ENCODE measurements at regions not wholly inside any gene's neighbourhood (a gene's known extent, or its start where the extent isn't known, plus 50 kb on each side); places are given as distances from the start of the nearest gene placed in this dataset.

GRCh38 chr16:79687249-79688130 is 87.0 kb upstream of the MAF start:
- no peak overlapping the region for H3K4me3 ChIP-seq
- DNase-seq (no peak), ATAC-seq (no peak)
- 82 to 85% (median 84%) methylated on average over 6 of the region's 6 CpGs for WGBS, 4 donors
- H3K27me3 ChIP-seq, result no peaks in the 10 kb centered on the region
- H3K4me1 ChIP-seq, result no peaks in the 10 kb centered on the region
- H3K27ac ChIP-seq, result no peak overlapping the region
- H3K36me3 ChIP-seq, result no peaks in the 10 kb centered on the region
- intact Hi-C loops (cut with DNase I), result no loop called here
- H3K9me3 ChIP-seq, result peaks cover 0 to 8% (median 0%) of the 10 kb centered on the region in 12 donors
- TF ChIP-seq CTCF (IDR thresholded peaks at IDR 0.05) (no peak), POLR2A (IDR thresholded peaks at IDR 0.05) (no peak)

GRCh38 chr16:79685871-79686270 is 85.3 kb upstream of the MAF start:
- H3K27me3 ChIP-seq, result no peaks in the 10 kb centered on the region
- no peaks in the 10 kb centered on the region for H3K4me1 ChIP-seq
- no peaks in the 10 kb centered on the region for H3K36me3 ChIP-seq
- H3K9me3 ChIP-seq, result peaks cover 0 to 8% (median 0%) of the 10 kb centered on the region in 12 donors
- WGBS, 4 donors, result 93 to 96% (median 94%) methylated on average over 3 of the region's 3 CpGs
- H3K4me3 ChIP-seq, result no peak overlapping the region
- ATAC-seq (no peak), DNase-seq (no peak)
- H3K27ac ChIP-seq, result no peak overlapping the region
- no peak for TF ChIP-seq CTCF (IDR thresholded peaks at IDR 0.05)
- TF ChIP-seq POLR2A (IDR thresholded peaks at IDR 0.05), result no peak
- intact Hi-C loops (cut with DNase I), result no loop called here

- H3K36me3 ChIP-seq, result no peaks in the 10 kb centered on the region
- intact Hi-C loops (cut with DNase I), result loop anchor here in 1 of 10 donors (5.0 kb wide), 1 partner anchor 338 kb away; no protein-coding TSS in a partner anchor
- peaks cover 0 to 14% (median 0%) of the 10 kb centered on the region in 12 donors for H3K9me3 ChIP-seq
- H3K4me3 ChIP-seq, result no peak overlapping the region
- H3K27ac ChIP-seq, result no peak overlapping the region
- no peak for DNase-seq
- H3K4me1 ChIP-seq, result no peaks in the 10 kb centered on the region
- H3K27me3 ChIP-seq, result no peaks in the 10 kb centered on the region
- ATAC-seq, result no peak
- 61 to 67% (median 62%) methylated on average over 1 of the region's 1 CpG for WGBS, 4 donors
- no peak for TF ChIP-seq POLR2A (IDR thresholded peaks at IDR 0.05)
- TF ChIP-seq CTCF (IDR thresholded peaks at IDR 0.05), result no peak
Measured at GRCh38 chr16:79679334-79679733, 78.8 kb upstream of the MAF start.

- peaks cover 0 to 14% (median 0%) of the 10 kb centered on the region in 12 donors for H3K9me3 ChIP-seq
- 82 to 91% (median 88%) methylated on average over 6 of the region's 6 CpGs for WGBS, 4 donors
- no peaks in the 10 kb centered on the region for H3K36me3 ChIP-seq
- no peaks in the 10 kb centered on the region for H3K27me3 ChIP-seq
- TF ChIP-seq POLR2A (IDR thresholded peaks at IDR 0.05) (no peak), CTCF (IDR thresholded peaks at IDR 0.05) (no peak)
- intact Hi-C loops (cut with DNase I), result loop anchor here in 1 of 10 donors (5.0 kb wide), 1 partner anchor 339 kb away; no protein-coding TSS in a partner anchor
- no peaks in the 10 kb centered on the region for H3K4me1 ChIP-seq
- H3K4me3 ChIP-seq, result no peak overlapping the region
- DNase-seq, result no peak
- no peak overlapping the region for H3K27ac ChIP-seq
- no peak for ATAC-seq
Measured at GRCh38 chr16:79677799-79678530, 77.4 kb upstream of the MAF start.
